Epithelial cell of proximal tubule (primary cell): ENCODE measurements at regions not wholly inside any gene's neighbourhood (a gene's known extent, or its start where the extent isn't known, plus 50 kb on each side); places are given as distances from the start of the nearest gene placed in this dataset.

ENCODE experiments used
- DNase-seq: peaks from one replicate; pipeline ENCODE4 v3.0.0-alpha.2; 2011; ENCODE audit warnings: low read depth
- H3K4me3 ChIP-seq: 2 replicates; pipeline ENCODE4 v1.5.1; 2011; ENCODE audit warnings: low read depth, mild to moderate bottlenecking, low read length
- CTCF ChIP-seq: conservative IDR thresholded peaks from 2 replicates; pipeline ENCODE4 v1.5.1; 2012; ENCODE audit warnings: low read depth, mild to moderate bottlenecking, low read length

GRCh38 chr3:191696348-191696747, 235.4 kb downstream of the PYDC2 start:
- DNase-seq: no peak
- no peak for TF ChIP-seq CTCF
- H3K4me3 ChIP-seq: no peak overlapping the region

GRCh38 chr3:191699546-191699945, 238.6 kb downstream of the PYDC2 start:
- no peak for DNase-seq
- H3K4me3 ChIP-seq: no peak overlapping the region
- no peak for TF ChIP-seq CTCF

- no peak for TF ChIP-seq CTCF
- no peak overlapping the region for H3K4me3 ChIP-seq
- no peak for DNase-seq
These were observed 241.2 kb downstream of the PYDC2 start for GRCh38 chr3:191702121-191702520.

- no peak overlapping the region for H3K4me3 ChIP-seq
- no peak for TF ChIP-seq CTCF
- DNase-seq: no peak
These were observed 246.9 kb downstream of the PYDC2 start for GRCh38 chr3:191707817-191708216.

GRCh38 chr3:191715585-191715984, 254.6 kb downstream of the PYDC2 start:
- TF ChIP-seq CTCF: no peak
- DNase-seq: no peak
- H3K4me3 ChIP-seq: no peak overlapping the region

GRCh38 chr3:191721390-191721861, 260.5 kb downstream of the PYDC2 start:
- no peak for DNase-seq
- no peak overlapping the region for H3K4me3 ChIP-seq
- TF ChIP-seq CTCF: no peak

GRCh38 chr3:191721990-191722389, 261.0 kb downstream of the PYDC2 start:
- no peak overlapping the region for H3K4me3 ChIP-seq
- DNase-seq: no peak
- TF ChIP-seq CTCF: no peak
